SK-N-SH treated with all-trans-retinoic acid at 6 μM for 48 hours (cell line): ENCODE measurements at regions not wholly inside any gene's neighbourhood (a gene's known extent, or its start where the extent isn't known, plus 50 kb on each side); places are given as distances from the start of the nearest gene placed in this dataset.

Source experiments
- RARB ChIP-seq: fragments of 250-450 bp; sonication (Bioruptor Pico); IDR thresholded peaks from 2 replicates; pipeline ENCODE4 v1.8.0; 2021; ENCODE audit warnings: mild to moderate bottlenecking, moderate library complexity
- ZFP30 ChIP-seq: fragments of 450-650 bp; formaldehyde crosslinking; IDR thresholded peaks from 2 replicates; pipeline ENCODE4 v1.5.0; 2022; ENCODE audit warnings: mild to moderate bottlenecking, moderate library complexity

DNA sequence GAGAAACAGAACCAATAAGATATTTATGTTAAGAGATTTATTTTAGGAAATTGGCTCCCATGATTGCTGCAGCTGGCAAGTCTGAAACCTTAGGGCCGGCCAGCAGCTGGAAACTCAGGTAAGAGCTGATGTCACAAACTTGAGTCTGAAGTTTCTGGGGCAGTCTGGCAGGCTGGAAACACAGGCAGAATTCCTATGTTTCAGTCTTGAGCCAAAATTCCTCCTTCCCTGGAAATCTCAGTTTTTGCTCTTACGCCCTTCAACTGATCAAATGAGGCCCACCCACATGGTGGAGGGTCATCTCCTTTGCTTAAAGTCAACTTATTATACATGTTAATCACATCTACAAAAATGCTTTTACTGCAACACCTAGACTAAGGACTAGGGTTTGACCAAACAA is 184.1 kb downstream of the SOD2 start:
- TF ChIP-seq ZFP30 (no peak), RARB (CRISPR knock-in tag) (no peak)
